HepG2 (cell line): ENCODE measurements at regions not wholly inside any gene's neighbourhood (a gene's known extent, or its start where the extent isn't known, plus 50 kb on each side); places are given as distances from the start of the nearest gene placed in this dataset.

Source experiments
- ATAC-seq: fragments of 200-7000 bp; cut with Tn5 transposase; 3 replicates; pipeline ENCODE4 v1.9.1; 2020; ENCODE audit warnings: mild to moderate bottlenecking, moderate library complexity
- BruUV-seq: library from RNA; stranded (reverse); fragments of 400-500 nt; replicated peaks from 2 replicates; lab custom pipeline; 2021; lab: Mats Ljungman, UMichigan
- CTCF ChIA-PET: fragments of 300-600 bp; formaldehyde crosslinking; extraction: SDS; loops from one replicate; lab custom pipeline; 2021; ENCODE audit warnings: low total read pairs, inconsistent platforms, low intra/inter-chr PET ratio; lab: Yijun Ruan, JAX
- POLR2A ChIA-PET: fragments of 350-600 bp; sonication (Branson Sonifier 250); formaldehyde crosslinking; loops from one replicate; lab custom pipeline; 2020; ENCODE audit warnings: antibody characterized with exemption, inconsistent platforms; lab: Yijun Ruan, JAX
- DNase-seq: peaks from one replicate; pipeline ENCODE4 v3.0.0-alpha.2; 2015; ENCODE audit warnings: low spot score
- FAIRE-seq: peaks from 3 replicates; lab custom pipeline; 2011; peaks lifted over from hg19 to GRCh38; lab: Jason Lieb, UNC
- H2AFZ ChIP-seq: one replicate; pipeline ENCODE4 v1.6.1; 2011; ENCODE audit warnings: low read length, inconsistent platforms
- H3K27ac ChIP-seq: fragments of 300-600 bp; 3 replicates; pipeline ENCODE4 v1.8.0; 2011; ENCODE audit warnings: mixed run types, mild to moderate bottlenecking, mixed read lengths, low read length, inconsistent platforms; ENCODE audit not compliant: insufficient read depth; ENCODE audit errors: extremely low read length
- H3K27me3 ChIP-seq, 2 experiments: fragments of 200-600 bp in 1 of 2; 2 replicates in 1 of 2; 3 replicates in 1 of 2; pipeline versions ENCODE4 v1.6.0 to v1.8.0; 2011; ENCODE audit warnings: low read length in 2 of 2, mild to moderate bottlenecking in 2 of 2, moderate library complexity in 2 of 2, inconsistent platforms in 1 of 2; ENCODE audit not compliant: insufficient read depth in 2 of 2, control insufficient read depth in 1 of 2
- H3K36me3 ChIP-seq, 2 experiments: fragments of 200-600 bp in 1 of 2; replicated peaks in 1 of 2; 2 replicates in 1 of 2; 3 replicates in 1 of 2; pipeline versions ENCODE4 v1.5.1 to v1.8.0; 2011; ENCODE audit warnings: low read length in 2 of 2, inconsistent platforms in 1 of 2; ENCODE audit not compliant: insufficient read depth in 2 of 2, control insufficient read depth in 1 of 2
- H3K4me1 ChIP-seq: 2 replicates; pipeline ENCODE4 v1.5.1; 2012; ENCODE audit warnings: low read length, inconsistent platforms; ENCODE audit not compliant: insufficient read depth
- H3K4me2 ChIP-seq: 2 replicates; pipeline ENCODE4 v1.6.0; 2011; ENCODE audit warnings: low read depth, low read length, inconsistent platforms
- H3K4me3 ChIP-seq, 3 experiments: fragments of 200-600 bp in 1 of 3; sonication (generic), shearing (Covaris generic) in 1 of 3; replicated peaks in 1 of 3; 2 replicates each; pipeline ENCODE4 v1.5.1; 2011 to 2016; ENCODE audit warnings: low read length in 3 of 3, inconsistent platforms in 2 of 3, low read depth in 2 of 3, mild to moderate bottlenecking in 2 of 3, control low read depth in 1 of 3, mixed read lengths in 1 of 3; ENCODE audit not compliant: insufficient read depth in 1 of 3
- H3K79me2 ChIP-seq: one replicate; pipeline ENCODE4 v1.6.1; 2011; ENCODE audit warnings: low read length, inconsistent platforms; ENCODE audit not compliant: insufficient read depth
- H3K9ac ChIP-seq: 2 replicates; pipeline ENCODE4 v1.6.0; 2011; ENCODE audit warnings: mild to moderate bottlenecking, low read depth, low read length, inconsistent platforms; ENCODE audit not compliant: insufficient read depth
- H3K9me3 ChIP-seq: 2 replicates; pipeline ENCODE4 v1.5.1; 2012; ENCODE audit warnings: mild to moderate bottlenecking, low read length
- H4K20me1 ChIP-seq: 2 replicates; pipeline ENCODE4 v1.6.0; 2011; ENCODE audit warnings: inconsistent platforms, mild to moderate bottlenecking, low read length, moderate library complexity; ENCODE audit not compliant: insufficient read depth
- KAT7 ChIP-seq: IDR thresholded peaks from 2 replicates; pipeline ENCODE4 v1.6.1; 2018; ENCODE audit warnings: borderline replicate concordance, missing compliant biosample characterization
- MBD4 ChIP-seq: IDR thresholded peaks from 2 replicates; pipeline ENCODE4 v1.6.1; 2012; ENCODE audit warnings: low read length, inconsistent platforms, borderline replicate concordance
- POLR2AphosphoS5 ChIP-seq: IDR thresholded peaks from 2 replicates; pipeline ENCODE4 v1.6.1; 2012; ENCODE audit warnings: low read depth, low read length
- WGBS: methylation state at CpG from one replicate; pipeline ENCODE4 v1.1.6; 2017; ENCODE audit warnings: low lambda C conversion rate; 5-methylcytosine and 5-hydroxymethylcytosine counted together
- in situ Hi-C: cut with HindIII; loops from 2 replicates; pipeline ENCODE4 v1.10.0; 2017; ENCODE audit warnings: low pct_unique_long_range_greater_than_20kb; ENCODE audit not compliant: extremely low pct_ligation_motif_present
- intact Hi-C: fragments of 100-400 bp; cut with micrococcal nuclease; formaldehyde crosslinking; loops from one replicate; pipeline ENCODE4 v1.10.0; 2022; ENCODE audit not compliant: unreplicated experiment
- TF ChIP-seq, protein P1 (sequence below): sonication (generic); formaldehyde crosslinking; IDR thresholded peaks from 2 replicates; pipeline ENCODE4 v1.4.0; 2020; ENCODE audit warnings: missing genetic modification reagents, borderline replicate concordance
- TF ChIP-seq, protein P2 (sequence below): sonication (generic); formaldehyde crosslinking; IDR thresholded peaks from 2 replicates; pipeline ENCODE4; 2020; ENCODE audit warnings: missing genetic modification reagents, mild to moderate bottlenecking, borderline replicate concordance

DNA sequence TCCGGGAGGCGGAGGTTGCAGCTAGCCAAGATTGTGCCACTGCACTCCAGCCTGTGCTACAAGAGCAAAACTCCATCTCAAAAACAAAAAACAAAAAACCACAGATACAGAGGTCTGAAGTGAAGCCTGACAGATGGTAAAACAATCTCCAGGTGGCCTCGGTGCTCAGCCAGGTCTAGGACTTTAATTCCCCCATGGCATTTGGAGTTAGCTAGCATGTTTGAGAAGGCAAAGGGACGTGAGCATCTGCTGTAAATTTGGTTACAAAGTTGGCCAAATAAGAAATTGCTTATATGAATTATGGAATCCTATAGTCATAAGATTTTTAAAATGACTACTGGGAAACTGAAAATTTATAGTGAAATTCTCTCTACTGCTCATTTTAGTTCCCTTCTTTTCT is 98.3 kb upstream of the FMN2 start (continued):
- TF ChIP-seq, protein P1, sequence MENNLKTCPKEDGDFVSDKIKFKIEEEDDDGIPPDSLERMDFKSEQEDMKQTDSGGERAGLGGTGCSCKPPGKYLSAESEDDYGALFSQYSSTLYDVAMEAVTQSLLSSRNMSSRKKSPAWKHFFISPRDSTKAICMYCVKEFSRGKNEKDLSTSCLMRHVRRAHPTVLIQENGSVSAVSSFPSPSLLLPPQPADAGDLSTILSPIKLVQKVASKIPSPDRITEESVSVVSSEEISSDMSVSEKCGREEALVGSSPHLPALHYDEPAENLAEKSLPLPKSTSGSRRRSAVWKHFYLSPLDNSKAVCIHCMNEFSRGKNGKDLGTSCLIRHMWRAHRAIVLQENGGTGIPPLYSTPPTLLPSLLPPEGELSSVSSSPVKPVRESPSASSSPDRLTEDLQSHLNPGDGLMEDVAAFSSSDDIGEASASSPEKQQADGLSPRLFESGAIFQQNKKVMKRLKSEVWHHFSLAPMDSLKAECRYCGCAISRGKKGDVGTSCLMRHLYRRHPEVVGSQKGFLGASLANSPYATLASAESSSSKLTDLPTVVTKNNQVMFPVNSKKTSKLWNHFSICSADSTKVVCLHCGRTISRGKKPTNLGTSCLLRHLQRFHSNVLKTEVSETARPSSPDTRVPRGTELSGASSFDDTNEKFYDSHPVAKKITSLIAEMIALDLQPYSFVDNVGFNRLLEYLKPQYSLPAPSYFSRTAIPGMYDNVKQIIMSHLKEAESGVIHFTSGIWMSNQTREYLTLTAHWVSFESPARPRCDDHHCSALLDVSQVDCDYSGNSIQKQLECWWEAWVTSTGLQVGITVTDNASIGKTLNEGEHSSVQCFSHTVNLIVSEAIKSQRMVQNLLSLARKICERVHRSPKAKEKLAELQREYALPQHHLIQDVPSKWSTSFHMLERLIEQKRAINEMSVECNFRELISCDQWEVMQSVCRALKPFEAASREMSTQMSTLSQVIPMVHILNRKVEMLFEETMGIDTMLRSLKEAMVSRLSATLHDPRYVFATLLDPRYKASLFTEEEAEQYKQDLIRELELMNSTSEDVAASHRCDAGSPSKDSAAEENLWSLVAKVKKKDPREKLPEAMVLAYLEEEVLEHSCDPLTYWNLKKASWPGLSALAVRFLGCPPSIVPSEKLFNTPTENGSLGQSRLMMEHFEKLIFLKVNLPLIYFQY: no peak

DNA sequence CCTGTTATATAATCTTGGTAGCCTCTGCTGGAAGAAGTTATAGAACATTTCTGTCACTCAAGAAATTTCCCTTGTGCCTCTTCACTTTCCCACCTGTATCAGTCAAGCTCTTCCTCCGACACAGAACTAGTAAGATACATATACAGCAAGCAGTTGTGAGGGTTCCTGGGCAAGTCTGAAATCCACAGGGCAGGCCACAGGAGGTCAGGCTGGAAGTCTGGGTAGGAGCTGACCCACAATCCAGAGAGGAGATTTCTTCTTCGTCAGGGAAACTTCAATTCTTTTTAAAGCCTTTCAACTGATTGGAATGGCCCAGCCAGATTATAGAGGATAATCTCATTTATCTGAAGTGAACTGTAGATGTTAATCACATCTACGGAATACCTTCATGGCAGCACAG is 96.4 kb upstream of the FMN2 start:
- DNase-seq (no peak), FAIRE-seq (no peak), ATAC-seq (no peak)
- H3K9ac ChIP-seq: no peak overlapping the region
- no peaks in the 10 kb centered on the region for H4K20me1 ChIP-seq
- CTCF ChIA-PET: no interaction called here
- intact Hi-C loops: no loop called here
- no peaks in the 10 kb centered on the region for H3K4me1 ChIP-seq
- H3K36me3 ChIP-seq: no peaks in the 10 kb centered on the region
- H3K4me3 ChIP-seq: no peak overlapping the region
- no TSS peak for BruUV-seq
- POLR2A ChIA-PET: no interaction called here
- H3K4me2 ChIP-seq: no peak overlapping the region
- H3K9me3 ChIP-seq: no peaks in the 10 kb centered on the region
- in situ Hi-C loops: no loop called here
- H2AFZ ChIP-seq: no peak overlapping the region
- no peaks in the 10 kb centered on the region for H3K27me3 ChIP-seq
- no peak overlapping the region for H3K27ac ChIP-seq
- no peaks in the 10 kb centered on the region for H3K79me2 ChIP-seq
- WGBS: 54% methylated on average over 2 of the region's 3 CpGs
- TF ChIP-seq, protein P2, sequence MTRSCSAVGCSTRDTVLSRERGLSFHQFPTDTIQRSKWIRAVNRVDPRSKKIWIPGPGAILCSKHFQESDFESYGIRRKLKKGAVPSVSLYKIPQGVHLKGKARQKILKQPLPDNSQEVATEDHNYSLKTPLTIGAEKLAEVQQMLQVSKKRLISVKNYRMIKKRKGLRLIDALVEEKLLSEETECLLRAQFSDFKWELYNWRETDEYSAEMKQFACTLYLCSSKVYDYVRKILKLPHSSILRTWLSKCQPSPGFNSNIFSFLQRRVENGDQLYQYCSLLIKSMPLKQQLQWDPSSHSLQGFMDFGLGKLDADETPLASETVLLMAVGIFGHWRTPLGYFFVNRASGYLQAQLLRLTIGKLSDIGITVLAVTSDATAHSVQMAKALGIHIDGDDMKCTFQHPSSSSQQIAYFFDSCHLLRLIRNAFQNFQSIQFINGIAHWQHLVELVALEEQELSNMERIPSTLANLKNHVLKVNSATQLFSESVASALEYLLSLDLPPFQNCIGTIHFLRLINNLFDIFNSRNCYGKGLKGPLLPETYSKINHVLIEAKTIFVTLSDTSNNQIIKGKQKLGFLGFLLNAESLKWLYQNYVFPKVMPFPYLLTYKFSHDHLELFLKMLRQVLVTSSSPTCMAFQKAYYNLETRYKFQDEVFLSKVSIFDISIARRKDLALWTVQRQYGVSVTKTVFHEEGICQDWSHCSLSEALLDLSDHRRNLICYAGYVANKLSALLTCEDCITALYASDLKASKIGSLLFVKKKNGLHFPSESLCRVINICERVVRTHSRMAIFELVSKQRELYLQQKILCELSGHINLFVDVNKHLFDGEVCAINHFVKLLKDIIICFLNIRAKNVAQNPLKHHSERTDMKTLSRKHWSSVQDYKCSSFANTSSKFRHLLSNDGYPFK: no peak
- TF ChIP-seq MBD4 (no peak), KAT7 (no peak), POLR2AphosphoS5 (no peak)
